Glutamatergic neuron (in vitro differentiated cells): ENCODE measurements at regions not wholly inside any gene's neighbourhood (a gene's known extent, or its start where the extent isn't known, plus 50 kb on each side); places are given as distances from the start of the nearest gene placed in this dataset.

Source experiments
- DNase-seq: peaks from one replicate; pipeline ENCODE4 v3.0.0; 2022
- H3K27ac Mint-ChIP-seq: one replicate; pipeline ENCODE4 v1.8.0; 2020; ENCODE audit warnings: mild to moderate bottlenecking, mixed read lengths, inconsistent platforms; ENCODE audit not compliant: unreplicated experiment
- H3K27me3 Mint-ChIP-seq: one replicate; pipeline ENCODE4 v1.8.0; 2020; ENCODE audit warnings: mild to moderate bottlenecking, moderate library complexity, mixed read lengths, inconsistent platforms; ENCODE audit not compliant: unreplicated experiment
- H3K36me3 Mint-ChIP-seq: one replicate; pipeline ENCODE4 v1.8.0; 2020; ENCODE audit warnings: mild to moderate bottlenecking, mixed read lengths, inconsistent platforms; ENCODE audit not compliant: unreplicated experiment
- H3K4me1 Mint-ChIP-seq: one replicate; pipeline ENCODE4 v1.8.0; 2020; ENCODE audit warnings: mild to moderate bottlenecking, low read depth, mixed read lengths, inconsistent platforms; ENCODE audit not compliant: unreplicated experiment
- H3K4me3 Mint-ChIP-seq: one replicate; pipeline ENCODE4 v1.8.0; 2020; ENCODE audit warnings: mild to moderate bottlenecking, mixed read lengths, inconsistent platforms; ENCODE audit not compliant: unreplicated experiment
- H3K9me3 Mint-ChIP-seq: one replicate; pipeline ENCODE4 v1.8.0; 2020; ENCODE audit warnings: mild to moderate bottlenecking, moderate library complexity, mixed read lengths, inconsistent platforms; ENCODE audit not compliant: unreplicated experiment
- TF ChIP-seq, protein P1 (sequence below): fragments of 200-600 bp; sonication (generic); IDR thresholded peaks from one replicate; pipeline ENCODE4 v1.5.0; 2021; ENCODE audit not compliant: partially characterized antibody, unreplicated experiment

DNA sequence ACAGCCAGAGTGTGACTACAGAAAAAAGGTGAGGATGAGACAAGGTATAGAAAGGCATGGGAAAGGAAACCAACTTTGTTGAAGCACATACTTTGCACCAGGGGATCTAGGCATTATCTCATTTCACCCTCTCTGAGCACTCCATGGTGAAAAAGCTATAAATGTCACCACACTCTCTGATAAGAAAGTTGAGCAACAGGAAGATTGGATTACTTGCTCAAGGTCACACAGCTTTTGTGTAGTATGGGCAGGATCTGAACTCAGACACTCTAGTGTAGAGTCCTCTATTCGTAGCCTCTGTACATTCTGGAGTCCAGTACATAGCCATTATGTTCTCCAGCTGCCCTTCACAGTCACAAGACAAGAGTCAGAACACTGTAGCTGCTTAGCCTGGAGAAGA lies 163.4 kb upstream of the SEMA6D start:
- peaks cover 8% of the 10 kb centered on the region for H3K36me3 Mint-ChIP-seq

DNA sequence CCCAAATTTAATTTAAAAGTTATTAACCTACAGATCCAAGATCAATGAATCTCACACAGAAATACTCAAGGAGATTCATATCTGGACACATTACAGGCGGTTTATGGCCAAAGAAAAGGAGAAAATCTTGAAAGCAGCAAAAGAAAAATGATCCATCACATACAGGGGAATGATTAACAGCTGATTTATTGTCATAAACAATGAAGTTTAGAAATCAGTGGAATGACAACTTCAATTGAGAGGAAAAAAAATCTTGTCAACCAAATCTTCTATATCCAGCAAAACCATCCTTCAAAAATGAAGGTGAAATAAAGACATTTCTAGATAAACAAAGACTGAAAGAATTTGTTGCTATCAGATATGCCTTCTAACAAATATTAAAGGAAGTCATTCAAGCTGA lies 156.2 kb upstream of the SEMA6D start:
- Mint-ChIP-seq H3K9me3 (peaks cover 12% of the 10 kb centered on the region), H3K27ac (no peak overlapping the region), H3K36me3 (peaks cover 30% of the 10 kb centered on the region), H3K4me3 (no peak overlapping the region), H3K4me1 (peaks cover 31% of the 10 kb centered on the region), H3K27me3 (peaks cover 5% of the 10 kb centered on the region)
- TF ChIP-seq, protein P1, sequence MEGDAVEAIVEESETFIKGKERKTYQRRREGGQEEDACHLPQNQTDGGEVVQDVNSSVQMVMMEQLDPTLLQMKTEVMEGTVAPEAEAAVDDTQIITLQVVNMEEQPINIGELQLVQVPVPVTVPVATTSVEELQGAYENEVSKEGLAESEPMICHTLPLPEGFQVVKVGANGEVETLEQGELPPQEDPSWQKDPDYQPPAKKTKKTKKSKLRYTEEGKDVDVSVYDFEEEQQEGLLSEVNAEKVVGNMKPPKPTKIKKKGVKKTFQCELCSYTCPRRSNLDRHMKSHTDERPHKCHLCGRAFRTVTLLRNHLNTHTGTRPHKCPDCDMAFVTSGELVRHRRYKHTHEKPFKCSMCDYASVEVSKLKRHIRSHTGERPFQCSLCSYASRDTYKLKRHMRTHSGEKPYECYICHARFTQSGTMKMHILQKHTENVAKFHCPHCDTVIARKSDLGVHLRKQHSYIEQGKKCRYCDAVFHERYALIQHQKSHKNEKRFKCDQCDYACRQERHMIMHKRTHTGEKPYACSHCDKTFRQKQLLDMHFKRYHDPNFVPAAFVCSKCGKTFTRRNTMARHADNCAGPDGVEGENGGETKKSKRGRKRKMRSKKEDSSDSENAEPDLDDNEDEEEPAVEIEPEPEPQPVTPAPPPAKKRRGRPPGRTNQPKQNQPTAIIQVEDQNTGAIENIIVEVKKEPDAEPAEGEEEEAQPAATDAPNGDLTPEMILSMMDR, result no peak
- no peak for DNase-seq

More for the DNA sequence above, 163.4 kb upstream of the SEMA6D start:
- no peak for DNase-seq
- no peak overlapping the region for H3K27ac Mint-ChIP-seq
- H3K9me3 Mint-ChIP-seq, result peaks cover 2% of the 10 kb centered on the region
- H3K27me3 Mint-ChIP-seq, result peaks cover 5% of the 10 kb centered on the region
- peaks cover 22% of the 10 kb centered on the region for H3K4me1 Mint-ChIP-seq
- H3K4me3 Mint-ChIP-seq, result no peak overlapping the region
- TF ChIP-seq, protein P1, result no peak

DNA sequence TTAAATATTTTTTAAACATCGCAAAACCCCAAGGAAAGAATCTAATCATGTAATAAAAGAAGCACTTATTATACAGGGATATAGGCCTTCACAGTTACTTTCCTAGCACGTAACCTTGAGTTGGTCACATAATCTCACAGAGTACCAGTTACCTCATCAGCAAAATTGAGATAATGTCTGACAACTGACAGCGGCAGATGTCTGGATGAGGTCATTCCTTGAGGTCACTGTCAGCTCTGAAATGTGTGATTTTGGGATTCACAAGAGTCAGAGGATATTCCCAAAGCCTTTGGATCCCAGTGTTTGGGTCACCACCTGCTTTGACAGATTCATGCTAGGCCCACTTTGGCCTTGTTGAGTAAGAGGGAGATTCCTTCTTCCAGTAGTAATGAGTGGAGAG lies 151.4 kb upstream of the SEMA6D start:
- peaks cover 3% of the 10 kb centered on the region for H3K36me3 Mint-ChIP-seq
- H3K27me3 Mint-ChIP-seq, result no peaks in the 10 kb centered on the region
- H3K4me1 Mint-ChIP-seq, result peaks cover 40% of the 10 kb centered on the region
- peaks cover 2% of the 10 kb centered on the region for H3K9me3 Mint-ChIP-seq
- TF ChIP-seq, protein P1, result no peak
- peak overlapping the region; percentile 94 for H3K27ac Mint-ChIP-seq
- peak overlapping the region; percentile 16 for H3K4me3 Mint-ChIP-seq
- DNase-seq, result peak; percentile 38

DNA sequence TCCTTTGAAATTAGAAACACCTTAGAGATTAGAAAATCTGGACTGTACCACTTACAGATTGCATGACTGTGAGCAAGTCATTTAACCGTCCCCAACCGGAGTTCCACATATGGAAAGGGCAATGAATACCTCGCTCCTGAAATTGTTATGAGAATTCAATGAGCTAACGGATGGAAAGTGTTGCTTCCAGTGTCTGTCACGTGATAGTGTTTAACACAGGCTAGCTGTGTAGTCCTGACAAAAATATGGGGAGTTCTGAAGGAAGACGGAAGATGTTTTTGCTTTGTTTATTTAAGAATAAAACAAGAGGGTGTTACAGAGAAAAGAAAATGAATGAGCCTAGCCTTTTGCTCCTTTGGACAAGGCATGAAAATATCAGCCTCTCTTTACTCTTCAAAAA lies 150.7 kb upstream of the SEMA6D start:
- H3K4me1 Mint-ChIP-seq, result peaks cover 46% of the 10 kb centered on the region
- peak overlapping the region; percentile 94 for H3K27ac Mint-ChIP-seq
- peaks cover 2% of the 10 kb centered on the region for H3K9me3 Mint-ChIP-seq
- no peak for DNase-seq
- H3K4me3 Mint-ChIP-seq, result no peak overlapping the region
- no peaks in the 10 kb centered on the region for H3K27me3 Mint-ChIP-seq
- TF ChIP-seq, protein P1, result no peak
- H3K36me3 Mint-ChIP-seq, result no peaks in the 10 kb centered on the region

DNA sequence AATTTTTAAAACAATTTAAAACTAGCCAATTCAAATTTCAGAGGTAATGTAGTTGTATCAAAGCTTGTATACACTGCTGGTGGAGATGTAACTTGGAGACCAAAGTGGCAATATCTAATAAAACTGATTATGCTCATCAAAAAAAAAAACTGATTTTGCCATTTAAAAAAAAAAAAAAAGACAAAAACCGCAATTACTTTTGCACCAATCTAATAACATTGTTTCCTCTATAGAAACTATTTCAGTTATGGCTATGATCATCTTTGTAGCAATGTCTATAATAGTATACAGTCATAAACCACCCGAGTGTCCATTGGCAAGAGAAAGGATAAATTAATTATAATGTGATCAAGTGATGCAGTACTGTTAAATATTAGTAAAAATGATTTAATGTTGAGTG lies 149.3 kb upstream of the SEMA6D start:
- Mint-ChIP-seq H3K9me3 (peaks cover 2% of the 10 kb centered on the region), H3K27me3 (no peaks in the 10 kb centered on the region), H3K36me3 (no peaks in the 10 kb centered on the region), H3K4me1 (peaks cover 55% of the 10 kb centered on the region), H3K27ac (no peak overlapping the region), H3K4me3 (no peak overlapping the region)
- DNase-seq, result no peak
- TF ChIP-seq, protein P1, result no peak
